Panc1 (cell line): ENCODE measurements at regions not wholly inside any gene's neighbourhood (a gene's known extent, or its start where the extent isn't known, plus 50 kb on each side); places are given as distances from the start of the nearest gene placed in this dataset.

ENCODE experiments used
- ATAC-seq: fragments of 200-7000 bp; cut with Tn5 transposase; 2 replicates; pipeline ENCODE4 v1.9.1; 2020; ENCODE audit warnings: mild to moderate bottlenecking, moderate library complexity
- BruUV-seq: library from RNA; stranded (reverse); fragments of 400-500 nt; replicated peaks from 2 replicates; lab custom pipeline; 2021; lab: Mats Ljungman, UMichigan
- CTCF ChIA-PET: fragments of 300-600 bp; sonication (Branson Sonifier 250); formaldehyde crosslinking; loops from one replicate; lab custom pipeline; 2022; ENCODE audit warnings: antibody characterized with exemption; lab: Charles Lee
- POLR2A ChIA-PET: fragments of 300-600 bp; sonication (Branson Sonifier 250); formaldehyde crosslinking; loops from one replicate; lab custom pipeline; 2022; ENCODE audit warnings: antibody characterized with exemption; lab: Charles Lee
- DNase-seq: peaks from one replicate; pipeline ENCODE4 v3.0.0-alpha.2; 2010; ENCODE audit warnings: low read depth, low spot score
- H3K27ac ChIP-seq: 2 replicates; pipeline ENCODE4 v1.5.1; 2011; ENCODE audit warnings: mild to moderate bottlenecking, low read length, inconsistent platforms
- H3K27me3 ChIP-seq: fragments of 200-500 bp; sonication (Bioruptor generic); 2 replicates; pipeline ENCODE4 v1.6.0; 2014; ENCODE audit warnings: low read length, inconsistent platforms; ENCODE audit not compliant: control insufficient read depth, insufficient read depth
- H3K36me3 ChIP-seq: fragments of 200-500 bp; sonication (Bioruptor generic); 2 replicates; pipeline ENCODE4 v1.5.1; 2014; ENCODE audit warnings: inconsistent platforms, mild to moderate bottlenecking, low read length, moderate library complexity; ENCODE audit not compliant: control insufficient read depth, insufficient read depth
- H3K4me1 ChIP-seq: 2 replicates; pipeline ENCODE4 v1.5.1; 2011; ENCODE audit warnings: inconsistent platforms, mild to moderate bottlenecking, low read length, moderate library complexity; ENCODE audit not compliant: control insufficient read depth, insufficient read depth
- H3K4me3 ChIP-seq, 2 experiments: 2 replicates each; pipeline ENCODE4 v1.5.1; 2011 to 2012; ENCODE audit warnings: low read depth in 2 of 2, low read length in 2 of 2, mild to moderate bottlenecking in 2 of 2, inconsistent platforms in 1 of 2, moderate library complexity in 1 of 2
- H3K9me3 ChIP-seq: fragments of 200-500 bp; sonication (Bioruptor generic); 2 replicates; pipeline ENCODE4 v1.5.1; 2014; ENCODE audit warnings: low read depth, mild to moderate bottlenecking, inconsistent platforms, low read length, moderate library complexity; ENCODE audit not compliant: control insufficient read depth, insufficient read depth
- POLR2AphosphoS5 ChIP-seq: IDR thresholded peaks from 2 replicates; pipeline ENCODE4 v1.6.1; 2012; ENCODE audit warnings: mild to moderate bottlenecking, low read depth, low read length, moderate library complexity
- SIN3A ChIP-seq: IDR thresholded peaks from 2 replicates; pipeline ENCODE4 v1.6.1; 2012; ENCODE audit warnings: low read depth, mild to moderate bottlenecking, low read length, moderate library complexity, borderline replicate concordance; ENCODE audit not compliant: insufficient read depth
- TCF7L2 ChIP-seq: IDR thresholded peaks from 2 replicates; pipeline ENCODE4 v1.6.1; 2011; ENCODE audit warnings: mild to moderate bottlenecking, low read depth, low read length, inconsistent platforms
- in situ Hi-C: cut with HindIII; loops from 2 replicates; pipeline ENCODE4 v1.10.0; 2016; ENCODE audit warnings: low sequenced_read_pairs, low pct_unique_long_range_greater_than_20kb
- intact Hi-C: fragments of 100-400 bp; cut with micrococcal nuclease; formaldehyde crosslinking; loops from one replicate; pipeline ENCODE4 v1.10.0; 2022; ENCODE audit not compliant: unreplicated experiment
- TF ChIP-seq, protein P1 (sequence below): fragments of 450-650 bp; IDR thresholded peaks from 2 replicates; pipeline ENCODE4 v1.5.1; 2017; ENCODE audit warnings: mild to moderate bottlenecking
- TF ChIP-seq, protein P2 (sequence below), 2 experiments: IDR thresholded peaks; 2 replicates each; pipeline ENCODE4 v1.6.1; 2011 to 2012; ENCODE audit warnings: low read depth in 2 of 2, control low read depth in 1 of 2, low read length in 1 of 2, mild to moderate bottlenecking in 1 of 2, moderate library complexity in 1 of 2; ENCODE audit not compliant: insufficient read depth in 1 of 2

DNA sequence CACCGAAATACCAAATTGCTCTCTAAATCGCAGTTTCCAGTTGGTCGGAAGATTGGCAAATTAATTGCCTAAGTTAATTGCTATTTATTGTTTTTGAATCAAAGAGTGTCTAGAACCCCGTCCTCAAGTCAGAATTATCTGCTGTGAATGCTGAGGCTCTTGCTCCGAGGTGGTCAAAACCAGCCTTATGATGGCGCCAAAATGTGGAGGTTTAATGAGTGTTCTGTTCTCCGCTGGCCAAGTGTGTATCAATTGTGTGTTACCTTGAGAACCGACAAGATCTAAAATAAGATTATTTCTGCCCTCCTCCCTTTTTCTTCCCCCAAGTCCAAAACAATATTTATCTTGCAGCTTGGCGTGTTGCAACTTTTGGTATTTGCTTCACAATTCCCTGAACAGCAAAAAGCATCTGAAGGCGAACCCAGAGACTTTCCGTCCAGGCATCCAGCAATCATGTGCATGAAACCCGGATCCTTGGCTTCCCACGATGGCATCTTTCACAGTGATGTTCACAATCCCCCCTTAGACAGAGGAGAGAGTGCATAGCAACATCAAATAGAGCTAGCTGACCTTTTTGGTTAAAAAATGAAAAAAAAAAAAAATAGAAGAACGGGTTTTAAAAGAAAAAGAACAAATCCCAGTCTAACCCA lies 323.0 kb downstream of the MYCN start:
- Histone ChIP-seq H3K4me1 (no peaks in the 10 kb centered on the region), H3K4me3 (no peak overlapping the region), H3K36me3 (no peaks in the 10 kb centered on the region), H3K27me3 (no peaks in the 10 kb centered on the region), H3K27ac (no peak overlapping the region), H3K9me3 (no peaks in the 10 kb centered on the region)
- DNase-seq, result no peak
- no peak for ATAC-seq
- ChIA-PET POLR2A (no interaction called here), CTCF (no interaction called here)
- TF ChIP-seq TCF7L2, result no peak
- TF ChIP-seq SIN3A, result no peak
- intact Hi-C loops, result loop anchor here (10.0 kb wide), 1 partner anchor 319 kb away; the partner anchor contains the start of gene MYCN
- BruUV-seq, result no TSS peak
- in situ Hi-C loops, result no loop called here

DNA sequence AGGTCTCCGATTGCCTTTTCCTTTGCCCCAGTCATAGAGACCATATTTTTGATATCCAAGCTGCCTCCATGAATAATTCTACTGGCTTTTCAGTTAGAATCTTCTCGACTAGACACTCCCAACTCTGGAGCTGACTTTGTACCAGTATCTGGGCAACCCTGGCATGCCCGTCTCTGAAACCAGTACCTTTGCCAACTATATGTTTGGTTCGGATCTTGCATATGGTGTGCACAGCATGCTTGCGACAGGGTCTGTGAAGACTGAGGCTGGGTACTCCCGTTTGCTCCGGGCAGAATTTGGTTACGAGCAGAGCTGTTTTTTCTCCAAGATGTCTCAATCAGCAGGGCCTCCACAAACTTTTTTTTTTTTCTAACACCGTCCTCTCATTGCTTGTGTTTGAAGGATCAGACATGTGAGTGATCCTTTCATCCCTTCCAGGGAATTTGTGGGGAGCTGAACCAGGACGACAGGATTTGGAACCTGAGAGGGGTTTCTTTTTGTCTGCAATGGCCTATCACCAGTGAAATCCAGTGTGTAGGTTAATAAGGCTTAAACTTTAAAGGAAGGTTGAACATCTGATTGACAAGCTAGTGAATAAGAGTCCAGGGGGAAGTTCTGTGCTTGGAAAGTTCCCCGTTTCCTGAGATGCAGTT lies 322.3 kb downstream of the MYCN start:
- ChIA-PET POLR2A (no interaction called here), CTCF (no interaction called here)
- in situ Hi-C loops, result no loop called here

More for the DNA sequence above, 322.3 kb downstream of the MYCN start:
- no TSS peak for BruUV-seq
- no peaks in the 10 kb centered on the region for H3K9me3 ChIP-seq
- H3K4me1 ChIP-seq, result no peaks in the 10 kb centered on the region
- no peaks in the 10 kb centered on the region for H3K27me3 ChIP-seq
- H3K4me3 ChIP-seq, result no peak overlapping the region
- ATAC-seq (no peak), DNase-seq (no peak)
- intact Hi-C loops, result loop anchor here (10.0 kb wide), 1 partner anchor 318 kb away; the partner anchor contains the start of gene MYCN
- no peaks in the 10 kb centered on the region for H3K36me3 ChIP-seq
- H3K27ac ChIP-seq, result no peak overlapping the region
- TF ChIP-seq, protein P1, sequence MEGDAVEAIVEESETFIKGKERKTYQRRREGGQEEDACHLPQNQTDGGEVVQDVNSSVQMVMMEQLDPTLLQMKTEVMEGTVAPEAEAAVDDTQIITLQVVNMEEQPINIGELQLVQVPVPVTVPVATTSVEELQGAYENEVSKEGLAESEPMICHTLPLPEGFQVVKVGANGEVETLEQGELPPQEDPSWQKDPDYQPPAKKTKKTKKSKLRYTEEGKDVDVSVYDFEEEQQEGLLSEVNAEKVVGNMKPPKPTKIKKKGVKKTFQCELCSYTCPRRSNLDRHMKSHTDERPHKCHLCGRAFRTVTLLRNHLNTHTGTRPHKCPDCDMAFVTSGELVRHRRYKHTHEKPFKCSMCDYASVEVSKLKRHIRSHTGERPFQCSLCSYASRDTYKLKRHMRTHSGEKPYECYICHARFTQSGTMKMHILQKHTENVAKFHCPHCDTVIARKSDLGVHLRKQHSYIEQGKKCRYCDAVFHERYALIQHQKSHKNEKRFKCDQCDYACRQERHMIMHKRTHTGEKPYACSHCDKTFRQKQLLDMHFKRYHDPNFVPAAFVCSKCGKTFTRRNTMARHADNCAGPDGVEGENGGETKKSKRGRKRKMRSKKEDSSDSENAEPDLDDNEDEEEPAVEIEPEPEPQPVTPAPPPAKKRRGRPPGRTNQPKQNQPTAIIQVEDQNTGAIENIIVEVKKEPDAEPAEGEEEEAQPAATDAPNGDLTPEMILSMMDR, result no peak
- TF ChIP-seq, protein P2, sequence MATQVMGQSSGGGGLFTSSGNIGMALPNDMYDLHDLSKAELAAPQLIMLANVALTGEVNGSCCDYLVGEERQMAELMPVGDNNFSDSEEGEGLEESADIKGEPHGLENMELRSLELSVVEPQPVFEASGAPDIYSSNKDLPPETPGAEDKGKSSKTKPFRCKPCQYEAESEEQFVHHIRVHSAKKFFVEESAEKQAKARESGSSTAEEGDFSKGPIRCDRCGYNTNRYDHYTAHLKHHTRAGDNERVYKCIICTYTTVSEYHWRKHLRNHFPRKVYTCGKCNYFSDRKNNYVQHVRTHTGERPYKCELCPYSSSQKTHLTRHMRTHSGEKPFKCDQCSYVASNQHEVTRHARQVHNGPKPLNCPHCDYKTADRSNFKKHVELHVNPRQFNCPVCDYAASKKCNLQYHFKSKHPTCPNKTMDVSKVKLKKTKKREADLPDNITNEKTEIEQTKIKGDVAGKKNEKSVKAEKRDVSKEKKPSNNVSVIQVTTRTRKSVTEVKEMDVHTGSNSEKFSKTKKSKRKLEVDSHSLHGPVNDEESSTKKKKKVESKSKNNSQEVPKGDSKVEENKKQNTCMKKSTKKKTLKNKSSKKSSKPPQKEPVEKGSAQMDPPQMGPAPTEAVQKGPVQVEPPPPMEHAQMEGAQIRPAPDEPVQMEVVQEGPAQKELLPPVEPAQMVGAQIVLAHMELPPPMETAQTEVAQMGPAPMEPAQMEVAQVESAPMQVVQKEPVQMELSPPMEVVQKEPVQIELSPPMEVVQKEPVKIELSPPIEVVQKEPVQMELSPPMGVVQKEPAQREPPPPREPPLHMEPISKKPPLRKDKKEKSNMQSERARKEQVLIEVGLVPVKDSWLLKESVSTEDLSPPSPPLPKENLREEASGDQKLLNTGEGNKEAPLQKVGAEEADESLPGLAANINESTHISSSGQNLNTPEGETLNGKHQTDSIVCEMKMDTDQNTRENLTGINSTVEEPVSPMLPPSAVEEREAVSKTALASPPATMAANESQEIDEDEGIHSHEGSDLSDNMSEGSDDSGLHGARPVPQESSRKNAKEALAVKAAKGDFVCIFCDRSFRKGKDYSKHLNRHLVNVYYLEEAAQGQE (IDR thresholded peaks at IDR 0.05; ENCODE audit: insufficient read depth in 1 of 2, low read depth in 2 of 2, low read length in 1 of 2), result no peak
- no peak for TF ChIP-seq POLR2AphosphoS5
- no peak for TF ChIP-seq TCF7L2
